Neural cell (in vitro differentiated cells): ENCODE measurements at regions not wholly inside any gene's neighbourhood (a gene's known extent, or its start where the extent isn't known, plus 50 kb on each side); places are given as distances from the start of the nearest gene placed in this dataset.

Experiments
- EZH2 ChIP-seq: fragments of 200-600, 300-800 bp; shearing (Covaris generic), sonication (generic); IDR thresholded peaks from 2 replicates; pipeline ENCODE4 v1.6.1; 2014; ENCODE audit warnings: antibody characterized with exemption, low read length, borderline replicate concordance, mild to moderate bottlenecking; ENCODE audit not compliant: insufficient read depth, poor library complexity, severe bottlenecking
- POLR2AphosphoS5 ChIP-seq: IDR thresholded peaks from 2 replicates; pipeline ENCODE4 v1.6.1; 2012
- RAD21 ChIP-seq: fragments of 450-650 bp; conservative IDR thresholded peaks from 2 replicates; pipeline ENCODE4 v1.6.1; 2014; ENCODE audit warnings: antibody characterized with exemption, mild to moderate bottlenecking, moderate library complexity
- TF ChIP-seq, protein P1 (sequence below): fragments of 450-650 bp; IDR thresholded peaks from 2 replicates; pipeline ENCODE4 v1.5.1; 2014; ENCODE audit warnings: antibody characterized with exemption, mild to moderate bottlenecking, moderate library complexity; ENCODE audit not compliant: poor library complexity, severe bottlenecking

DNA sequence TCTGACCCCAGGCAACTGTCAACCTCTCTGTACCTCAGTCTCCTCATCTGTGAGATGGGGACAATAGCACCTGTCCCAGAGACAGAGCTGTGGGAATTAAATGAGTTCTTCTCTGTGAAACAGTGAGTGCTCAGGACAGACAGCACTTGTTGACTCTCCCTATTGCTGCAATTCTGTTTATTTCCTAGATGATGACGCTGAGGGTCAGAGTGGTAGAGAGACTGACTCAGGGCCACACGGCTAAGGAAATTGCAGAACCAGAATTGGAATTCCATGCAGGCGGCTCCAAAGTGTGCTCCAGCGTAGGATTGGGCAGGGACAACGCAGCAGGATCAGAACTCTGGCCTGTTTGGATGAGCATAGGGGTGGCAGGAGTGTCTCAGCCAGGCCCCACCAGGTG lies 302.2 kb downstream of the C16orf95 start:
- TF ChIP-seq, protein P1, sequence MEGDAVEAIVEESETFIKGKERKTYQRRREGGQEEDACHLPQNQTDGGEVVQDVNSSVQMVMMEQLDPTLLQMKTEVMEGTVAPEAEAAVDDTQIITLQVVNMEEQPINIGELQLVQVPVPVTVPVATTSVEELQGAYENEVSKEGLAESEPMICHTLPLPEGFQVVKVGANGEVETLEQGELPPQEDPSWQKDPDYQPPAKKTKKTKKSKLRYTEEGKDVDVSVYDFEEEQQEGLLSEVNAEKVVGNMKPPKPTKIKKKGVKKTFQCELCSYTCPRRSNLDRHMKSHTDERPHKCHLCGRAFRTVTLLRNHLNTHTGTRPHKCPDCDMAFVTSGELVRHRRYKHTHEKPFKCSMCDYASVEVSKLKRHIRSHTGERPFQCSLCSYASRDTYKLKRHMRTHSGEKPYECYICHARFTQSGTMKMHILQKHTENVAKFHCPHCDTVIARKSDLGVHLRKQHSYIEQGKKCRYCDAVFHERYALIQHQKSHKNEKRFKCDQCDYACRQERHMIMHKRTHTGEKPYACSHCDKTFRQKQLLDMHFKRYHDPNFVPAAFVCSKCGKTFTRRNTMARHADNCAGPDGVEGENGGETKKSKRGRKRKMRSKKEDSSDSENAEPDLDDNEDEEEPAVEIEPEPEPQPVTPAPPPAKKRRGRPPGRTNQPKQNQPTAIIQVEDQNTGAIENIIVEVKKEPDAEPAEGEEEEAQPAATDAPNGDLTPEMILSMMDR: no peak
- TF ChIP-seq RAD21 (no peak), POLR2AphosphoS5 (no peak), EZH2 (no peak)
